ENCODE measurements at regions not wholly inside any gene's neighbourhood (a gene's known extent, or its start where the extent isn't known, plus 50 kb on each side); places are given as distances from the start of the nearest gene placed in this dataset.

DNA sequence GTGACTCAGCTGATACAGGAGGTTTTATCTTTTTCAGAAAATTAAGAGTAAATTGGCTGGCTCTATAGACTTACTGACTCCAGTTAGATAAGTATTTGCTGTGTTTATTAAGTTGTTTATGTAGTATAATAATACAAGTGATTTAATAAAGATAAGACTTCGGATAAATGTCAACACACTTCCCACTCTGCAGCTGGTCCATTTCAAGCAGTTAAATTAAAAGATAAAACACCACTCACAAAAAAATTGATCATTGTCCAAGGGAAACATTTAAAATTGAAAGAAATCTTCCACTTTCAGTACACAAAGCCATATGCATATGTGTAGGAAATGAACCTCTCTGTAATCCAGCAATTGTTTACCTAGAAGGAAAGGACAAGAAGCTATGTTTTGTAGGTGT, 106.1 kb upstream of the SP8 start:
- no peaks in the 10 kb centered on the region for H3K9me3 ChIP-seq (ENCODE audit: low read length)
- ChIA-PET CTCF (ENCODE audit: unreplicated experiment) (no interaction called here), POLR2A (interaction anchor here (1.1 kb wide), 1 partner anchor 12 kb away, joined by 4 read pairs; no protein-coding TSS in a partner anchor)

DNA sequence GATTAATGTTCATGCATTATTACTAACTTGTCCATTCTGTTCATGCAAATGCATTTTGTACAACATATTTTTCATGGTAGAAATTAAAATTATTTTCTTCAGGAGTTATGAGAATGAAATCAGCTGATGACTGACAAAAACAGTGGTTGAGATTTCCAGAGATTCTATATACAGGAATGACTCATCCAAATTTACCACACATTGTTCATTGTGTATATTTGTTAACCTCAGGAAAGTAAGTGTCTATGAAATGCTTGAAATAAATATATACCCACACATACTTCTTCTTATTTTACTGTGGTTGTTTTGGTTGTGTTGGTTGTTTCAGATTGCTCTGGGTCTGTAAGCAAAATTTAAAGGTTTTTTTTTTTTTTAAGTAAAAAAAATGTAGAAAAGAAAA, 108.1 kb upstream of the SP8 start:
- Histone ChIP-seq H3K4me1 (ENCODE audit: insufficient read depth, low read length, poor library complexity, severe bottlenecking) (no peaks in the 10 kb centered on the region), H3K9me2 (ENCODE audit: insufficient read depth, low read length) (no peaks in the 10 kb centered on the region), H3K4me3 (ENCODE audit: low read depth, low read length, poor library complexity, severe bottlenecking) (no peak overlapping the region), H3K27ac (ENCODE audit: low read depth, low read length, poor library complexity, severe bottlenecking) (no peak overlapping the region), H3K4me2 (ENCODE audit: low read length) (no peak overlapping the region), H3K36me3 (ENCODE audit: insufficient read depth, low read length) (no peaks in the 10 kb centered on the region), H3K9me3 (ENCODE audit: low read length) (no peaks in the 10 kb centered on the region), H3K79me2 (ENCODE audit: insufficient read depth, low read depth, low read length) (no peaks in the 10 kb centered on the region), H2AFZ (ENCODE audit: low read length) (no peak overlapping the region), H4K20me1 (ENCODE audit: insufficient read depth, low read length) (no peaks in the 10 kb centered on the region)
- DNase-seq (ENCODE audit: low spot score): no peak
- no TSS peak for BruUV-seq (replicated peaks)
- TF ChIP-seq EZH2phosphoT487 (IDR thresholded peaks at IDR 0.05; ENCODE audit: borderline replicate concordance, low read depth, low read length): no peak
- TF ChIP-seq, protein P1, sequence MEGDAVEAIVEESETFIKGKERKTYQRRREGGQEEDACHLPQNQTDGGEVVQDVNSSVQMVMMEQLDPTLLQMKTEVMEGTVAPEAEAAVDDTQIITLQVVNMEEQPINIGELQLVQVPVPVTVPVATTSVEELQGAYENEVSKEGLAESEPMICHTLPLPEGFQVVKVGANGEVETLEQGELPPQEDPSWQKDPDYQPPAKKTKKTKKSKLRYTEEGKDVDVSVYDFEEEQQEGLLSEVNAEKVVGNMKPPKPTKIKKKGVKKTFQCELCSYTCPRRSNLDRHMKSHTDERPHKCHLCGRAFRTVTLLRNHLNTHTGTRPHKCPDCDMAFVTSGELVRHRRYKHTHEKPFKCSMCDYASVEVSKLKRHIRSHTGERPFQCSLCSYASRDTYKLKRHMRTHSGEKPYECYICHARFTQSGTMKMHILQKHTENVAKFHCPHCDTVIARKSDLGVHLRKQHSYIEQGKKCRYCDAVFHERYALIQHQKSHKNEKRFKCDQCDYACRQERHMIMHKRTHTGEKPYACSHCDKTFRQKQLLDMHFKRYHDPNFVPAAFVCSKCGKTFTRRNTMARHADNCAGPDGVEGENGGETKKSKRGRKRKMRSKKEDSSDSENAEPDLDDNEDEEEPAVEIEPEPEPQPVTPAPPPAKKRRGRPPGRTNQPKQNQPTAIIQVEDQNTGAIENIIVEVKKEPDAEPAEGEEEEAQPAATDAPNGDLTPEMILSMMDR (conservative IDR thresholded peaks at IDR 0.05; ENCODE audit: low read length): no peak
- POLR2A ChIA-PET: interaction anchor here (0.8 kb wide), 1 partner anchor 12 kb away, joined by 3 read pairs; no protein-coding TSS in a partner anchor
- CTCF ChIA-PET (ENCODE audit: unreplicated experiment): no interaction called here
- intact Hi-C loops (cut with micrococcal nuclease; ENCODE audit: unreplicated experiment): no loop called here

More for the DNA sequence above, 106.1 kb upstream of the SP8 start:
- intact Hi-C loops (cut with micrococcal nuclease; ENCODE audit: unreplicated experiment): no loop called here
- Histone ChIP-seq H3K27ac (ENCODE audit: low read depth, low read length, poor library complexity, severe bottlenecking) (no peak overlapping the region), H3K4me3 (ENCODE audit: low read depth, low read length, poor library complexity, severe bottlenecking) (no peak overlapping the region), H4K20me1 (ENCODE audit: insufficient read depth, low read length) (no peaks in the 10 kb centered on the region), H3K36me3 (ENCODE audit: insufficient read depth, low read length) (no peaks in the 10 kb centered on the region), H3K4me1 (ENCODE audit: insufficient read depth, low read length, poor library complexity, severe bottlenecking) (no peaks in the 10 kb centered on the region), H2AFZ (ENCODE audit: low read length) (no peak overlapping the region), H3K79me2 (ENCODE audit: insufficient read depth, low read depth, low read length) (no peaks in the 10 kb centered on the region), H3K9me2 (ENCODE audit: insufficient read depth, low read length) (no peaks in the 10 kb centered on the region), H3K4me2 (ENCODE audit: low read length) (no peak overlapping the region)
- no TSS peak for BruUV-seq (replicated peaks)
- TF ChIP-seq EZH2phosphoT487 (IDR thresholded peaks at IDR 0.05; ENCODE audit: borderline replicate concordance, low read depth, low read length): no peak
- TF ChIP-seq, protein P1 (conservative IDR thresholded peaks at IDR 0.05; ENCODE audit: low read length): no peak
- DNase-seq (ENCODE audit: low spot score): no peak

DNA sequence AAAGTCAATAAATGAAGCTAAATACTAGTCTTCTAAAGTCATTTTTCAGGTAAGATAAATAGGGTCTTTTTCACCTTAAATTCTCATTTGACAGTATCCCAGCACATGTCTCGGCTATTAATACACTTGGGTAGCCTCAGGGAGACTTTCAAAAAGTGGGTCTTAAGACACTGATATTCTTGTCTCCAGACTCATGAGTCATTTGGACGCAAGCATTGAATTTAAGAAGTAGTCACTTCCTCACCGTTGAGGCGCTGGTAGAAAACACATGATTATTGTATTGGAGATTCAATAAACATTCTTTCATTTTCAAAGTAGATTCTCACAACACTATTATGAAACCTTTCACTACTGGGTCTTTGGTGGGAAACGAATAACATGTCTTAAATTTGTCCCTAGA, 108.9 kb upstream of the SP8 start:
- H2AFZ ChIP-seq (ENCODE audit: low read length): no peak overlapping the region
- H3K4me2 ChIP-seq (ENCODE audit: low read length): no peak overlapping the region
- no peaks in the 10 kb centered on the region for H3K79me2 ChIP-seq (ENCODE audit: insufficient read depth, low read depth, low read length)
- no peaks in the 10 kb centered on the region for H3K36me3 ChIP-seq (ENCODE audit: insufficient read depth, low read length)
- no peaks in the 10 kb centered on the region for H3K9me2 ChIP-seq (ENCODE audit: insufficient read depth, low read length)
- no peak overlapping the region for H3K27ac ChIP-seq (ENCODE audit: low read depth, low read length, poor library complexity, severe bottlenecking)
- no peaks in the 10 kb centered on the region for H4K20me1 ChIP-seq (ENCODE audit: insufficient read depth, low read length)
- ChIA-PET CTCF (ENCODE audit: unreplicated experiment) (no interaction called here), POLR2A (interaction anchor here (0.8 kb wide), 1 partner anchor 13 kb away, joined by 3 read pairs; no protein-coding TSS in a partner anchor)
- no peaks in the 10 kb centered on the region for H3K9me3 ChIP-seq (ENCODE audit: low read length)
- TF ChIP-seq, protein P1 (conservative IDR thresholded peaks at IDR 0.05; ENCODE audit: low read length): no peak
- no peak for TF ChIP-seq EZH2phosphoT487 (IDR thresholded peaks at IDR 0.05; ENCODE audit: borderline replicate concordance, low read depth, low read length)
- DNase-seq (ENCODE audit: low spot score): no peak
- intact Hi-C loops (cut with micrococcal nuclease; ENCODE audit: unreplicated experiment): no loop called here
- H3K4me1 ChIP-seq (ENCODE audit: insufficient read depth, low read length, poor library complexity, severe bottlenecking): no peaks in the 10 kb centered on the region
- H3K4me3 ChIP-seq (ENCODE audit: low read depth, low read length, poor library complexity, severe bottlenecking): no peak overlapping the region
- no TSS peak for BruUV-seq (replicated peaks)

Measured in OCI-LY7 (cell line).